ENCODE measurements at regions not wholly inside any gene's neighbourhood (a gene's known extent, or its start where the extent isn't known, plus 50 kb on each side); places are given as distances from the start of the nearest gene placed in this dataset.

GRCh38 chr2:212619954-212620353 is 81.4 kb upstream of the ERBB4 start:
- no peaks in the 10 kb centered on the region for H3K4me1 Mint-ChIP-seq
- no peak for ATAC-seq

GRCh38 chr2:212618636-212619035 is 80.0 kb upstream of the ERBB4 start:
- no peaks in the 10 kb centered on the region for H3K27me3 Mint-ChIP-seq (ENCODE audit: insufficient read depth, low read depth, poor library complexity)
- H3K27ac Mint-ChIP-seq: no peak overlapping the region
- Histone ChIP-seq H3F3A (replicated peaks; ENCODE audit: low read depth) (no peaks in the 10 kb centered on the region), H3K79me2 (replicated peaks; ENCODE audit: insufficient read depth) (no peaks in the 10 kb centered on the region), H3K27me3 (ENCODE audit: insufficient read depth) (no peaks in the 10 kb centered on the region), H3K4me2 (no peak overlapping the region), H3K36me3 (ENCODE audit: insufficient read depth) (no peaks in the 10 kb centered on the region), H3K4me1 (ENCODE audit: insufficient read depth) (no peaks in the 10 kb centered on the region), H3K27ac (ENCODE audit: low read depth) (no peak overlapping the region), H3K4me3 (no peak overlapping the region), H2AFZ (no peak overlapping the region), H3K9me2 (ENCODE audit: insufficient read depth) (no peaks in the 10 kb centered on the region), H4K20me1 (replicated peaks; ENCODE audit: insufficient read depth) (no peaks in the 10 kb centered on the region)
- H3K36me3 Mint-ChIP-seq (ENCODE audit: low read depth): no peaks in the 10 kb centered on the region
- no peaks in the 10 kb centered on the region for H3K9me3 Mint-ChIP-seq
- ATAC-seq (no peak), DNase-seq (ENCODE audit: low spot score) (no peak)
- no peaks in the 10 kb centered on the region for H3K4me1 Mint-ChIP-seq
- H3K4me3 Mint-ChIP-seq: no peak overlapping the region
- TF ChIP-seq EZH2 (IDR thresholded peaks at IDR 0.05; ENCODE audit: low read depth, unreplicated experiment) (no peak), STAT1 (IDR thresholded peaks at IDR 0.05; ENCODE audit: unreplicated experiment) (no peak), ZNF331 (CRISPR knock-in tag; IDR thresholded peaks at IDR 0.05; ENCODE audit: low read depth) (no peak), CTCF (conservative IDR thresholded peaks at IDR 0.05; ENCODE audit: low read depth in 2 of 2) (no peak), ETS1 (IDR thresholded peaks at IDR 0.05) (no peak), CREB1 (CRISPR knock-in tag; IDR thresholded peaks at IDR 0.05; ENCODE audit: low read depth) (no peak), ZNF114 (CRISPR knock-in tag; IDR thresholded peaks at IDR 0.05) (no peak), REST (IDR thresholded peaks at IDR 0.05; ENCODE audit: unreplicated experiment) (no peak)

More at GRCh38 chr2:212619954-212620353, 81.4 kb upstream of the ERBB4 start:
- no peaks in the 10 kb centered on the region for H3K27me3 ChIP-seq (ENCODE audit: insufficient read depth)
- no peaks in the 10 kb centered on the region for H3K79me2 ChIP-seq (replicated peaks; ENCODE audit: insufficient read depth)
- no peaks in the 10 kb centered on the region for H3K27me3 Mint-ChIP-seq (ENCODE audit: insufficient read depth, low read depth, poor library complexity)
- TF ChIP-seq ZNF331 (CRISPR knock-in tag; IDR thresholded peaks at IDR 0.05; ENCODE audit: low read depth) (no peak), CTCF (conservative IDR thresholded peaks at IDR 0.05; ENCODE audit: low read depth in 2 of 2) (no peak), ZNF114 (CRISPR knock-in tag; IDR thresholded peaks at IDR 0.05) (no peak), CREB1 (CRISPR knock-in tag; IDR thresholded peaks at IDR 0.05; ENCODE audit: low read depth) (no peak), EZH2 (IDR thresholded peaks at IDR 0.05; ENCODE audit: low read depth, unreplicated experiment) (no peak), POLR2AphosphoS5 (IDR thresholded peaks at IDR 0.05; ENCODE audit: low read depth) (no peak), STAT1 (IDR thresholded peaks at IDR 0.05; ENCODE audit: unreplicated experiment) (no peak)
- no peak overlapping the region for H3K27ac ChIP-seq (ENCODE audit: low read depth)
- H3K4me3 Mint-ChIP-seq: no peak overlapping the region
- DNase-seq (ENCODE audit: low spot score): no peak
- no peaks in the 10 kb centered on the region for H3K36me3 Mint-ChIP-seq (ENCODE audit: low read depth)
- H3K36me3 ChIP-seq (ENCODE audit: insufficient read depth): no peaks in the 10 kb centered on the region
- H2AFZ ChIP-seq: no peak overlapping the region
- H3K9me3 Mint-ChIP-seq: no peaks in the 10 kb centered on the region
- H3K4me3 ChIP-seq: no peak overlapping the region
- no peaks in the 10 kb centered on the region for H3F3A ChIP-seq (replicated peaks; ENCODE audit: low read depth)
- no peaks in the 10 kb centered on the region for H3K9me2 ChIP-seq (ENCODE audit: insufficient read depth)
- no peaks in the 10 kb centered on the region for H3K4me1 ChIP-seq (ENCODE audit: insufficient read depth)
- no peaks in the 10 kb centered on the region for H4K20me1 ChIP-seq (replicated peaks; ENCODE audit: insufficient read depth)
- no peak overlapping the region for H3K4me2 ChIP-seq
- no peak overlapping the region for H3K27ac Mint-ChIP-seq

Data from GM23338 (cell line).